ENCODE measurements at regions not wholly inside any gene's neighbourhood (a gene's known extent, or its start where the extent isn't known, plus 50 kb on each side); places are given as distances from the start of the nearest gene placed in this dataset.

DNA sequence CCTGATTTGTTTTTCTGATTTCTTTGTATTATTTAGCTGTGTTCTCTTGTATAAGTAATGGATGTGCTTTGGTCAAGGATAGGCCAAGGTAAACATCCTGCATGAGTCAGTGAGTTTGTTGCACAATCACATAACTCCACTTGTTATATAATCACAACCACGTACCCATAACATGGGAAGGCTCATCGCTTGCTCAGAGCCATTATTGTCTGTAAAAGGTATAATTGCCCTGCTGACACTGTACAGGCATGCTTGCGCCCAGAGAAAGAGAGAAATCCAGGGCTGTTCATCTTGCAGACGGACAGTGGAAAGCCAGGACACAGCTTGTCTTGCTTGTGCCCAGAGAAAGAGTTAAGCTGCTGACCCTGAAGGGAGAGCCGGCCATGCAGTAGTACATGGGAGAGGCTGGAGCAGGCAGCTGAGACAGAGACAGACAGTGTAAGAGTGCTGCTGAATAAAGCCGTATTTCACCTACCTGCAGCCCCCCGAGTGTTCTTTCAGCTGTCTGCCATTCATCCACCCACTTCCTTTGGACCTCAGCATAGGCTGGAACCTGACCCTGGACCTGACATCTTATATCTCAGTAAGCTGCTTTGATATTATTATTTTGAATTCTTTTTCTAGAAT, 174.7 kb upstream of the DAAM1 start:
- TF ChIP-seq, protein P1, sequence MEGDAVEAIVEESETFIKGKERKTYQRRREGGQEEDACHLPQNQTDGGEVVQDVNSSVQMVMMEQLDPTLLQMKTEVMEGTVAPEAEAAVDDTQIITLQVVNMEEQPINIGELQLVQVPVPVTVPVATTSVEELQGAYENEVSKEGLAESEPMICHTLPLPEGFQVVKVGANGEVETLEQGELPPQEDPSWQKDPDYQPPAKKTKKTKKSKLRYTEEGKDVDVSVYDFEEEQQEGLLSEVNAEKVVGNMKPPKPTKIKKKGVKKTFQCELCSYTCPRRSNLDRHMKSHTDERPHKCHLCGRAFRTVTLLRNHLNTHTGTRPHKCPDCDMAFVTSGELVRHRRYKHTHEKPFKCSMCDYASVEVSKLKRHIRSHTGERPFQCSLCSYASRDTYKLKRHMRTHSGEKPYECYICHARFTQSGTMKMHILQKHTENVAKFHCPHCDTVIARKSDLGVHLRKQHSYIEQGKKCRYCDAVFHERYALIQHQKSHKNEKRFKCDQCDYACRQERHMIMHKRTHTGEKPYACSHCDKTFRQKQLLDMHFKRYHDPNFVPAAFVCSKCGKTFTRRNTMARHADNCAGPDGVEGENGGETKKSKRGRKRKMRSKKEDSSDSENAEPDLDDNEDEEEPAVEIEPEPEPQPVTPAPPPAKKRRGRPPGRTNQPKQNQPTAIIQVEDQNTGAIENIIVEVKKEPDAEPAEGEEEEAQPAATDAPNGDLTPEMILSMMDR (conservative IDR thresholded peaks at IDR 0.05; ENCODE audit: low read depth, low read length): no peak
- no peak for DNase-seq (ENCODE audit: low read depth)
- no peak overlapping the region for H3K4me3 ChIP-seq (ENCODE audit: low read length)

DNA sequence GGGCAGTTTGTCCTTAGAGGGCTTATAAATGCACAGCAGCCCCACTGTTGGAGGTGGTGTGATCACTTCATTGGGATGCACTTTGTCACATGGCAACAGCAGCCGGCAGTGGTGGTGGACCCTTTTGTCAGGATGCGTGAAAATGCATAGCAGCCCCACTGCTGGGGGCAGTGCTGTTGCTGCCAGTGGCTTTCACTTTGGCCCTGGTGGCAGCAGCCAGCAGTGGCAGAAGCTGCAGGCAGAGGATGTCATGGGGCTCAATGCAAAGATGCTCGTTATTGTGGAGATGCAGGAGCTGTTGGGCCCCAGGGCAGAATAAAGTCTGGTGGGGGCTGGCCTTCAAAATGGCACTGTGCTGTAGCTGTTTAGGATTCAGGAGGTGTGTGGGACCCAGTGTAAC, 173.0 kb upstream of the DAAM1 start:
- TF ChIP-seq, protein P1 (conservative IDR thresholded peaks at IDR 0.05; ENCODE audit: low read depth, low read length): no peak

DNA sequence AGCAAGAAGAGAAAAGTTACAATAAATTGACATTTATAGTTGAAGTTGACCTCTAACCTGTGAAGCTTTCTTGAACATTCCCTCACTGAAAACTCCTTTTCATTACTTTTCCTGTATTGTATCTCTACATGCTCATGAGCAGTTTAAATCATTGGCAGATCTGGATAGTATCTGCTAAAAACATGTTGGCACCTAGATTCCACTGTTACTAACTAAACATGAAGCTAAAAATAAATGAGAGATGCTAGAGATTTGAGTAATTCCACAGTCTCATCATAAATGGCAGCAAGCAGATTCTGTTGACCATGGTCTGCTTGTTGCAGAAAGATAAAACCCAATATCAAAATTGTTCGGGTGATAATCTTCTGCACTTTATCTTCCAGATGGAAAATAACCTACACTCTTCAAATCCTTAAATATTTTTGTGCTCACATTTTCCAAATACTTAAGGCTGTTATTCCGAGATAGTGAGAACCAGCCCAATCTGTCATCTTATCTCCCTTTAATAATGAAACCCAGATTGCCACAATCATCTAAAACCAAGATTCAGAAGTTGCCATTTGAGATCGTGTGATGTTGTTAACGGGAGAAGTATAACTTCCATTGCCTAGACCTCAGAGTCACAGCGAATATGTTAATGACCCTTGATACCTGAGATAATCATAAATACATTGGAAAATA, 171.0 kb upstream of the DAAM1 start:
- TF ChIP-seq, protein P1 (conservative IDR thresholded peaks at IDR 0.05; ENCODE audit: low read depth, low read length): no peak
- DNase-seq (ENCODE audit: low read depth): no peak
- no peak overlapping the region for H3K4me3 ChIP-seq (ENCODE audit: low read length)

More for the DNA sequence above, 173.0 kb upstream of the DAAM1 start:
- no peak overlapping the region for H3K4me3 ChIP-seq (ENCODE audit: low read length)
- no peak for DNase-seq (ENCODE audit: low read depth)

DNA sequence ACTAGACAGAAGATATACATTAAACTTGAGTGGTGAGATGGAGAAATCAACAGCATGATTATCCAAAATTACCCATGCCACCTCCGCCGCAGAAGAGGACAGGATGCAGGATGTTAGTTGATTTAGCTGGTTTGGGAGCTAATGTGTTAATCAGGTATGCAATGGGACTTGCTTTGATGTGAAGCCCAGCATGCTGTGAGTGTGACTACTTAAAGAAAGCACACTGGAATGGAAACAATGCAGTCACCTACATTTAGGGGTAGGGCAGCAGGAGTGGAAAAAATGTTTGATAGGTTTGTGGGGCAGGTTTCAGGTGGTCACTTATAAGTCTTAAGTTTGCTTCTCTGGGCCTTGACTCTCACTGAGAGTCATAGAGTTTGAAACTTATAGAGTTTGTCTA, 170.0 kb upstream of the DAAM1 start:
- TF ChIP-seq, protein P1 (conservative IDR thresholded peaks at IDR 0.05; ENCODE audit: low read depth, low read length): no peak
- no peak for DNase-seq (ENCODE audit: low read depth)
- H3K4me3 ChIP-seq (ENCODE audit: low read length): no peak overlapping the region

DNA sequence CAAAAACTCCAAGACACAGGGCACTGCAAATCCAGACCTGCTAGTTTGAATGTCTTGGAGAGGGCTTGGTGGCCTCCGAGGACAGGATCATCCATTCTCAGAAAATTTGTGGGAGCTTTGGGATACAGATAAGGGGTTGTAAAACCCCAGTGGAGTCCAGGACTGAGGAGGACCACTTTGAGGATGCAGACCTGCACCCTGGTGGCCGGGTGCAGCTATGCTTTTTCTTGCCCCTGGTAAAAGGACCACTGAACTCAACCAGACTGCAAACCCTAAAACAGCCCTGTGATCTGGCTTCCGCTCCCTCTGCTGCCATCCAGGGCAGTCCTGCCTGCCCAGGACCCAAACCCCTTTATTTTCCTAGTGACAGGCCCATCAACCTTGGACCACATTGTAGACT, 169.5 kb upstream of the DAAM1 start:
- TF ChIP-seq, protein P1 (conservative IDR thresholded peaks at IDR 0.05; ENCODE audit: low read depth, low read length): peak; percentile 56
- DNase-seq (ENCODE audit: low read depth): no peak
- no peak overlapping the region for H3K4me3 ChIP-seq (ENCODE audit: low read length)

DNA sequence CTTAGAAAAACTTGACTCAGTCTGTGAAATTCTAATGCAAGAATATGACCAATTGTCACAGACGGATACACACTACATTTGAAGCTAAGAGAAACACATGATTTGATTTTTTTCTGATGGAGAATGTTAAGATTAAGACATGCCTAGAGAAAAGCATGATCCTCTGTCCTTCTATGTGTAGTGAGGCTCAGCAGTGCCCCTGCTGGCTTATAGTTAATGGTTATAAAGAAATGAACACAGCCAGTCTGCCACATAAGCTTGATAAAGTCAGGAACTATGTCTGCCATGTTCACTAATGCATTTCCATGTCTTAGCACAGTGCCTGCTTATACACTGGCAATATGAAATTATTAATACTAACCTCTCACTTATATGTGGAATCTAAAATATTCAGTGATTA, 168.1 kb upstream of the DAAM1 start:
- no peak overlapping the region for H3K4me3 ChIP-seq (ENCODE audit: low read length)
- DNase-seq (ENCODE audit: low read depth): peak; percentile 4
- TF ChIP-seq, protein P1 (conservative IDR thresholded peaks at IDR 0.05; ENCODE audit: low read depth, low read length): peak; percentile 71

DNA sequence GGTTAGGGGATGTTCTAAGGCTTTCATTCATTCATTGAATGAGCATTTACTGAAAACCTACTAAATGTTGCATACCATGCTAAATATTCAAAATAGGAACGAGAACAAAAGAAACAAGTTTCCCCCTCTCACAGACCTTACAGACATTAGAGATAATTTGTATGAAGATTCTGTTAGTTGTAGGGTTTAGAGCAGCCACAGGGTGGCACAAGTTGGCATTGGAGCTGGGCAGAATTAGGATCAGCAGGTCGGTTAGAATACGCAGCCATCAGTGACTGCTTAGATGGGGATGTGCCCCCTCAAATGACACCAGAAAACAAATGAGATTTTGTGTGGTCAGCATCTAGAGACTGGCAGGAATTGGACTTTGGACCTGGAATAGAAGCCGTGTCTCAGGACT, 166.3 kb upstream of the DAAM1 start:
- no peak for DNase-seq (ENCODE audit: low read depth)

More for the DNA sequence above, 166.3 kb upstream of the DAAM1 start:
- TF ChIP-seq, protein P1 (conservative IDR thresholded peaks at IDR 0.05; ENCODE audit: low read depth, low read length): peak; percentile 39
- H3K4me3 ChIP-seq (ENCODE audit: low read length): no peak overlapping the region

All from retinal pigment epithelial cell (primary cell).